Activated CD4-positive, alpha-beta T cell treated with anti-CD3 and anti-CD28 coated beads, Interleukin-2, amount 50 U/mL, for 16 hours (primary cell): ENCODE measurements at regions not wholly inside any gene's neighbourhood (a gene's known extent, or its start where the extent isn't known, plus 50 kb on each side); places are given as distances from the start of the nearest gene placed in this dataset.
"Not testable (repeated sequence)": the region's sequence is repeated elsewhere in the genome, so short reads cannot be mapped to it uniquely, and the experiment has no call there.

ENCODE experiments used
- DNase-seq: peaks from one replicate; pipeline ENCODE4 v3.0.0-alpha.2; 2020

DNA sequence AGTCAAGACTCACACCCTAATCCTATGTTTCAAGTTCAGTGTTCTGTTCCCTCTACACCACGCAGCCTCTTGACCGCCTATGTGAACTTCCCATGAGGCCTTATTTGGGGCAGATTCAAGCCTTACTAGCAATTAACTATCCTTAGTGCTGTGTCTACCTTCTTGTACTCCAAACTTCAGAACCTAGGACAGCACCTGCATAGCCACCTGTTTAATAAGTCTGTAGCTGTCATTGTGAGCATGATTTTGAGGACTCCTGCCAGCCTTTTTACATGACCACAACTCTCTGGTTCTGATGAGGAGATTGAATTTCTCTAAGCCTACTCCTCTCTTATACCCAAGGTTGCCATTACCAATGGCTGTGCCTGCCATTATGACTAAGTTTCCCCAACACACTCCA, 50.8 kb upstream of the PCSK1 start:
- DNase-seq: peak; percentile 13

DNA sequence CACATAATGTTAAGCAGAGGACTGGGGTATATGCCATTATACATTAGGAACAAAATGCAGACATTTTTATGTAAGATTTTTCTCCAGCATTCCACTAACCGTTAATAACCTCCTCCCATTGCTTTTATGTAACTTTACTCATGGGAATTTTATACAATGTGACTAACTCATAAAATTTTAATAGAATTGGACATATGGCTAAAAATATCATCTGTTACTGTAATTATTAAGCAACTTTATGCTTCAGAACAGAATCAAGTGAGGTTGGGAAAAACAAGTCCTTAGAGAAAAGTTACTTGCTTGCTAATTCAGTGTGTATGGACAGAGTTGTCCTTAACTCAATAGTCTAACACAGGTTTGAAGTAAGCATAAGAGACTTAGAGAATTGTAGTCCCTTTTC, 54.8 kb upstream of the PCSK1 start:
- DNase-seq: no peak

DNA sequence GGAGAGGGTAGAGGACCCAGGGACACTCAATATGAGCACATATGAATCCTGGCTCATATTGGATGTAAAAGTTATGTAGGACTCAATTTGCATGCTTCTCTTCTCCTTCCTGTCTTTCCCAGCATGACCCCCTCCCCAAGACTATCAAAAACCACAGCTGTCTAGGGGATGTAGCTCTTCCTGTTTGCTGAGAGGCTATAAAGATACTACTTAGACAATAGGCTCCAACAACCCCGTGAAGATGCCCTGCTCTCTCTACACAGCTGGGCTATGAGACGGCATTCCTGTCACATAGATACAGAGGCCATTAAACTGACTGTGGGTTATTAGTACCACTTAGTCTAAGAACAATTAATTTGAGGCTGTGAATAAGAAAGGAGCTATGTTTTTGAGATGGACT, 56.5 kb upstream of the PCSK1 start:
- no peak for DNase-seq

DNA sequence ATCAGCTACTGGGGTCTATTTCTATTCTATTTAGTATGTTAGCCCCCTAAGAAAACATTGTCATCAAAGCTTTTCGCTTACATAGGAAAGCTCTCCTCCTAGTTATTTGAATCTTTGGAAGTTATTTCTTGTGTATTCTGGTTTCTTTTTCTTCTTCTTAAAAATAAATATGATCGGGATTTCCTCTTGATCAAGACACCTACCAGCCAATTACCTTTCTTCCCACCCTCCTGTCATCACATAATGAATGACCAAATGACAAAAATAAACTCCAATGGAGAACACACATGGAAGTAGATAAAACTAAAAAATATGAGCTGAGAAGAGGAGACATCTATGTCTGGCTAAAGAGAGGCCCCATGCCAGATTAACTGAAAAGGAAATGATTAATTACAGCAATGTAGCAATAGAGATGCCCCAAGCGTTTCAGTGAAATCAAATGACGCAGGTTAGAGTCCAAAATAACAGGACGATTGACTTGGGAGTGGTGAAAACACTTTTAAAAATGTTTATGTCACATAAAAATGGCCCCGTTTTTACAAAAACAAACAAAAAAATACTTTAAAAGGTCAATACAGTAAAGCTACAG, 59.5 kb upstream of the PCSK1 start:
- no peak for DNase-seq

DNA sequence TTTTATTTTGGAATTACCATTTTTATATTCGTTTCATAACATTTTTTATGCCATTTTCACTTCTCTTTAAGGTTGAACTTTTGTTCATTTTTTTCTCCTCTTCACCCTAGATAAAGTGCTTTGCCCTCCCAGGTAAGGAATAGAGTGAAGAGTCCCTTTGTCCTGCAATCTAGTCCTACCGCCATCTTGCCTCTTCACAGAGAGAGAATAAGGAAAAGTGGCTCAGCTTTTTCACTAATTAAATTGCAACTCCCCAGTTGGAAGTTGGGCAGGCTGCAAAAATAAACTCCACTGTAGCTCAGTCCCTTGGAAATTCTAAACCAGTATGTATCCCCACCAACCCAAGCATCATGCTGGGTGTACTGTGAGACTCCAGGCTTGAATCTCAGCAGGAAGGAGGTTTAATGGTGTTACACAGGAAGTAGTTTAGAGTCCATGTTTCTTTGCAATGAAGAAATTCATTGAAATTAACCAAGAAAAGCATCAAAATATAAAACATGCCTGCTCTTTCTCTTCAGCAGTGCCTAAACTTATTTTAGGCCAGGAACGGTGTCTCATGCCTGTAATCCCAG, 60.3 kb upstream of the PCSK1 start:
- DNase-seq: no peak

DNA sequence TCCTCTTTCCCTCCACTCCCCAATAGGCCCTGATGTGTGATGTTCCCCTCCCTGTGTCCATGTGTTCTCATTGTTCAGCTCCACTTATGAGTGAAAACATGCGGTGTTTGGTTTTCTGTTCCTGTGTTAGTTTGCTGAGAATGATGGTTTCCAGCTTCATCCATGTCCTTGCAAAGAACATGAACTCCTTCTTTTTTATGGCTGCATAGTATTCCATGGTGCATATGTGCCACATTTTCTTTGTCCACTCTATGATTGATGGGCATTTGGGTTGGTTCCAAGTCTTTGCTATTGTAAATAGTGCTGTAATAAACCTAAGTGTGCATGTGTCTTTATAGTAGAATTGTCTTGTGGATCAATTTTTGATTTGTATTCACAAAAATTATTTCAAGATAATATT, 62.4 kb upstream of the PCSK1 start:
- not testable (repeated sequence) for DNase-seq

DNA sequence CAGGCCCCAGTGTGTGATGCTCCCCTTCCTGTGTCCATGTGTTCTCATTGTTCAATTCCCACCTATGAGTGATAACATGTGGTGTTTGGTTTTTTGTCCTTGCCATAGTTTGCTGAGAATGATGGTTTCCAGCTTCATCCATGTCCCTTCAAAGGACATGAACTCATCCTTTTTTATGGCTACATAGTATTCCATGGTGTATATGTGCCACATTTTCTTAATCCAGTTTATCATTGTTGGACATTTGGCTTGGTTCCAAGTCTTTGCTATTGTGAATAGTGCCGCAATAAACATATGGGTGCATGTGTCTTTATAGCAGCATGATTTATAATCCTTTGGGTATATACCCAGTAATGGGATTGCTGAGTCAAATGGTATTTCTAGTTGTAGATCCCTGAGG, 64.0 kb upstream of the PCSK1 start:
- not testable (repeated sequence) for DNase-seq

DNA sequence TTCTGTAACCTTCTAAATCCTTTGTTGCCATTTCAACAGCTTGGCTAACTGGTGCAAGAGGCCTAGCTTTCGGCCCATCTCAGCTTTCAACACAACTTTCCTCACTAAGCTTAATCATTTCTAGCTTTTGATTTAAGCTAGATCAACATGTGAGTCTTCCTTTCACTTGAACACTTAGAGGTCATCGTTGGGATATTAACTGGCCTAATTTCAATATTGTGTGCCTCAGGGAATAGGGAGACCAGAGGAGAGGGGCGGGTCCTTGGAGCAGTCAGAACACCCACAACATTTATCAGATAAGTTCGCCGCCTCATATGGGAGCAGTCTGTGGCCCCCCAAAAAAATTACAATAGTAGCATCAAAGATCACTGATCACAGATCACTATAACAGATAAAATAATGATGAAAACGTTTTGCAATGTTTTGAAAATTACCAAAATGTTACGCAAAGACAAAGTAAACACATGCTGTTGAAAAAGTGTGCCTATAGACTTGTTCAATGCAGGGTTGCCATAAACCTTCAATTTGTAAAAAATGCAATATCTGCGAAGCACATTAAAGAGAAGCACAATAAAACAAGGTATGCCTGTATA, 66.8 kb upstream of the PCSK1 start:
- DNase-seq: no peak

DNA sequence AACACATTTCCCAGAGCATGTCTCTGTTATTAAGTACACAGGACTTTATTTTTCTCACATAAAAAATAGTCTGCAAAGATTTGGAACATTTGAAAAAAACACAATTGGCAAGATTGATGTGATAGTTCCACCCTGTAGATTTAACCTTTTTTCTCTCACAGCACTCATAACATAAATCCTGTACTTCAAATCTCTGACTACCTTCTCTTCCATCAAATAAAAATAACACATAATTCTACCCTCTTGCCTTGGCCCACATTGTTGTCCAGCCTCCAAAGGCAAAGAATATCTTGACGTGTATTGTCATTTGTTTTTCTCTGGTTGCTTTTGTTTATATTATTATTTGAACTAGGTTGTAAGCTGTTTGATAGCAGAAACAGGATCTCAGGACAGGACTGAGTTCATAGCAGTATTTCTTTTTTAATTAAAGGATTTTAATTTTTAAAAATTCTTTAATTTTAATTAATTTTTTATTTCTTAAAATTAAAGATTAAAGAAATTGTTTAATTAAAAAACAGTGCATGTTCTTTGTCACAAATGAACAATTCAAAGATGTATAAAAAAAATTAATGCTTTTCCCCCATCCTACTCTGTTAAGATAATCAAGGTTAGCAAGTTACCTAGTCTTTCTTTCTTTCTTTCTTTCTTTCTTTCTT, 69.1 kb upstream of the PCSK1 start:
- no peak for DNase-seq

DNA sequence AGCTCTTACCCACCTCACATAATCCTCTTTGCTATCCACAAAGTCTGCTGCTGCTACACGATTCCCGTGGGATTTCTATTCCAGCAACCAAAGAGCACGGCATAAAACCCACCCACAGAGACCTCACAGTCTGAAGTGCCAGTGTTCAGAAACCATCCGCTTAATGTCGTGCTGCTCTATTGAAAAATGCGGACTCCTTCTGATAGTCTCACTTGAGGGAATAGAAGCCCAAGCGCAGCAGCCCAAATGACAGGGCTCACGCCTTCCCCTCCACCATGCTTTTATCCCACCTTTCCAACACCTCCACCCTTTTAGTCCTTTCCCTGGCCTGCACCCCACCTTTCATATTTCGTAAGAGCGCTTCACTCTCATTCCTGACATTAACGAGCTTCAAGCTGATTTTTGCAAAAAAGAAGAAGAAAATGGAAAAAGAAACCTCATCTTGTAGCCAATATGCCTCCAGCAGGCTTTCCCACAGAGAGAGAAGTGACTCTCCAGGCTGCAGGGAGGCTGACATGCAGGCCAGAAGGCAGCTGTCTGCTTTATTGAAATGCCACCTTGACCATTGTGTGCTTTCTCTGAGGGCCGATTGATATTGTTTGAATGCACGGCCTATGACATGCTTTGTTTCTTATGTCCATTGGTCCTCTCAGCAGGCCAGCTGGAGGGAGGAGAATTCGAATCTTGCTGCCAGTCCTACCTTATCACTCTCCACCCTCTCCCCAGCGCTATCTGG, 70.6 kb upstream of the PCSK1 start:
- no peak for DNase-seq

DNA sequence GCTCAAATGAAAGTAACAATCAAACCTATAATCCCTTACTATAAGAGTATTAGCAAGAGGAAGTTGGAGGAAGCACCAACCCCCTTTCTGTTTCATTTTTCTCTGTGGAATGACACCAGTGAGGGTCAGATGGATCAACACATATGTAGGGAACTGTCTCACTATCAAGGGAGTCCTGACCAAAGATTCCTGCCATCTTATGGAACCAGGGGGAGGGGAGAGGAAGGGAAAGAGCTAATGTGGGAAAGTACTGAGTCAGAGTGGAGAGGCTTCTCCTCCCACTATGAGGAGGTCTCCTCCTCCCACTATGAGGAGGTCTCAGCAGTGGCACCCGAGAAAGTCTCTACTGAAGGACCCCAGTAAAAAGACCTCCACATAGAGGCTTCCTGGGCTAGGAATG, 73.3 kb upstream of the PCSK1 start:
- DNase-seq: no peak

DNA sequence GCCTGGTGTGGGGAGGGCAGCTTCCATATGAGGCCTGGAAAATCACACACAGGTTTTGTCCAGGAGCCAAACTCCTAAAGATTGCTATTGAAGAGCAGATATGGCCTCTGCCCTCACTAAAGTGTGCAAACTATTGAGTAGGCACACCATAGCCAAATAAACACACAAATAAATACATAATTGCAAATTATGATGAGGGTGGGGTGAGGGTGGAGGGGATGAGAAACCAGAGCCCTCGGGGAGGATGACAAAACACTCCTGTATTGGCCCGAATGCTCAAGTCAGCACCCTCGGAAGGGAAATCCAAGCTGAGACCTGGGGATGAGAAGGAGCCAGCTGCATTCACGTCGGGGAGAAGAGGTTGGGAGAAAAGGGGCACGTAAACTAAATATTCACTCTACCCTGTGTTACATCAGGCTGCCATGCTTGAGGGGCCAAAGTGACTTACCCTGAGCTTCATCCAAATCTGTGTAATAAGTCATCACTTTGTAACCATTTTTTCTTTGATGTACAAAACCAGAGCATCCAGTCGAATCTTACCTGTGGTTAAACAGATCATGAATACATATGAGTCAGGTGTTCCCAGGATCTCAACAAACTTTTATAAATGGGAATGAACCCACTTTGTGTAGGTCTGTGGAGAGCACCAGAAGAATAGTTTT, 73.9 kb upstream of the PCSK1 start:
- DNase-seq: no peak

DNA sequence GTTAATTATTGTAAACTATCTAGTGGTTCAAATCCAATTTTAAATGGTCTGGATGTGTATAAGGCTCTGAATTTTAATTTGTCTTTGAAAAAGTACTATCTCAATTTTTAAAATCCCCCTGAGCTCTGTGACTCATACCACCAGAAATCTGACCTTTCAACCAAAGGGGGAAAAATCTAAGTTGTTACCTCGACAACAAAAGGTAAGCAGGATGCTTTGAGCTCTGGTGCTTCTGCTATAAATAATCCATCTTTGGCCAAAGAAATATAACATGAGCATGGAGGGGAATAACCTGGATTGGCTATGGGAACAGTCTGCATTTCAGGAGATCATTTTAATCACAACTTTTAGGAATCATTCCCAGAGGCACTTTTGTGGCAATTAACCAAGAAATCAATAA, 76.3 kb upstream of the PCSK1 start:
- DNase-seq: no peak

DNA sequence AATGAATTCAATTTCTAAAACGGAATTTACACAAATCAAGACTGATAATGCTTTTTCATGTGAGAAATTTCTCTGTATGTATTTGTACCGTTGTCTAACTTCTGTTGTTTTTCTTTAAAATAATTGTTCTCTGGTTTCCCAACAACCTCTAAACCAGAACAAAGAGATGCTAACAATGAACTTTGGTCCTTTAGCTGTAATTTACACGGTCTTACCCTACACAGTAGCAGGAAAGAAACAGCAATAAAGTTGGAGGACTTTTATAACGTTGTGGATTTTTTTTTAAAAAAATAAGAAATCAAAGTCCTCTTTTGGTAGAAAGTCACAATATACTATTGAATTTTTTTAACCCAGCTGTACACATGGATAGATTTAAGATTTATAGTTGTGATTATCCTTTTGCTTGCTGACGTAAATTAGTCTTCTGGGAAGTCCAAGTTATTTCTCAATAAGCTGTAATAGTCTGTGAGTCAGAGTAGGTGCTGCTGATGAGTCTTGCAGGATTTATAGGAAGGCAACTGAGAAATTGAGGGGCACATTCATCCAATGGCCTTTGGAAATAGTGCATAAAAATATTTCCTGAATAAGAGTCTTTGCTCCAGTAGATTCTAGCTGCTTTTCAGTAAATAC, 76.8 kb upstream of the PCSK1 start:
- DNase-seq: no peak

DNA sequence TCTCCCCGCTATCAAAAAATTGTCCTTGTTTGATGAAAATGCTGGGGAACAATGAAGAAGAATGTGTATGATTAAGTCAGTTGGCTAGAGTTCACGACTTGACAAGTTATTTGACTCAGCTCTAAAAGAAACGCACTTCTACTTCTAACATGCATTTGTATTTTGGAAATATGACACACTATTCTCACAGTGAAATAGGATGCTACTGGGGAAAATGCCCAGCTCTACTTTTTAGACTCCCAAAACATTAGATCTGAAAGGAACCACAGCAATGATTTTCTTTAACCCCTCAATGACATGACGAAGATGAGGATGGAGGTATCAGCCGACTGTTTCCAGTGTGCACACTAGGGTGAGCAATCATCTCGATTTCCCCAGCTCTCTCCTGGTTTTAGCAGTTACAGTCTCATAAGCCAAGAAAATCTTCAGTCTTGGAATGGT, 83.6 kb upstream of the PCSK1 start:
- no peak for DNase-seq

DNA sequence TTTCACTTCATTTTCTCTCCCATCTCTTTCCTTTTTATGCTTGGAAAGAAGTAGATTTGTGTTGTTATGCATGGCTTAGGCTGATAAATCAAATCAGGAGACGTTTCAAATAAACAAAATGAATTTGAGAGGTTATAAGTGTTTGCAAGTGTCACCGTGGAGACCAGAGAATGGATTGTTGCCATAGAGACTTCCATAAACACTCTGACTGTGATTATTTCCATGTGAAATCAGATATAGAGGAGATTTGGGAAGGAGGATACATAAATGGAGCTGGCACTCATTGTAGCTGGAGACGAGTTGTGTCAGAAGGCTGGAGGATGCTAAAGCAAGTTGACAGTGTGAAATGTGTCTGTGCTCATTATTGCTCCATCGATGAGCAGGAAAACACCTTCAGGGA, 84.2 kb upstream of the PCSK1 start:
- no peak for DNase-seq

DNA sequence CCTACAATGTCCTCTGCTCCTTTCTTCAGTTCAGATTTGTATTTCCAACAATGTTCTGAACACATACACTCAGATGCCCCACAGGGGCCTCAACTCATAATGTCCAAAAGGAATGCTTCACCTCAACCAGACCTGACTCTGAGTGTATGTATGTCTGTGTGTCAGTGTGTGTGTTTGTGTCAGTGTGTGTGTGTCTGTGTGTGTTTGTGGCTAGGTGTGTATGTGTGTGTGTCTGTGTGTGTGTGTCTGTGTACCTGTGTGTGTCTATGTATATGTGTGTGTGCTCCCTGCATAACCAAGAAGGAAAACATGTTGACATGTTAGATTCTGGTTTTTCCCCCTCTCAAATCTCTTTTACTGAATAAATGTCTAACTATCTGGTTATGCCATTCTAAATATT, 87.3 kb upstream of the PCSK1 start:
- no peak for DNase-seq

DNA sequence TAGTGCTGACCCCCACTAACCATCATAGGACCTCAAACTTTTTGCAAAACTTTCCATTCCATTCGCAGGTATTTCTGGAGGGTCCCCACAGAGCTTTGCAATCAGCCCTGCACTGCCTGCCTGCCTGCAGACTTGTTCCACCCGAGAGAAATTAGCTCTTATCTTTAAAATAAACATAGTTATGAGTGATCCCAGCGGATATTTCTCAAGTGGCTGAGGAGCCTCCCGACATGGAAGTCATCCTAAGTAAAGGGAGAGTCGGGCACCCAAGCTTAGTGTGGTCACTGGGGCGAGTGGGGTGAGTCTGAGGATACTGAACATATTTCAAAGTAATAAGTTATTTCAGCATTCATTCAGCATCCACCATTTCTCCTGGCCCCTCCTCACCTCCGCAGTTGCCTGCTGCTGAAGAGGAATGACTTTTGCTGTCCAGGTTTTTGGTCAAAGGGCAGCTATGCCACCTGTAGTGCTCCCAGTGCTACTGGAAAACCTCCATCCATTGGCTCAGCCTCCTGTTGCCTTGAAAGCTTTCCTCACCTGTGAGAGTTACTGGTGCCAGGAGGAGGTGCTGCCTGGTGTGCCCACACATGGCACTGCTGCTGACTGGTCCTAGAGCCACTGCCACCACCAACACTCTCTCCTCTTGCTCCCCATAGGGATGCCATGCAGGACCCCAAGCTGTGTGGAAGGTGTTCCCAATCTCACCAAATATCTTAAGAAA, 89.7 kb upstream of the PCSK1 start:
- no peak for DNase-seq

DNA sequence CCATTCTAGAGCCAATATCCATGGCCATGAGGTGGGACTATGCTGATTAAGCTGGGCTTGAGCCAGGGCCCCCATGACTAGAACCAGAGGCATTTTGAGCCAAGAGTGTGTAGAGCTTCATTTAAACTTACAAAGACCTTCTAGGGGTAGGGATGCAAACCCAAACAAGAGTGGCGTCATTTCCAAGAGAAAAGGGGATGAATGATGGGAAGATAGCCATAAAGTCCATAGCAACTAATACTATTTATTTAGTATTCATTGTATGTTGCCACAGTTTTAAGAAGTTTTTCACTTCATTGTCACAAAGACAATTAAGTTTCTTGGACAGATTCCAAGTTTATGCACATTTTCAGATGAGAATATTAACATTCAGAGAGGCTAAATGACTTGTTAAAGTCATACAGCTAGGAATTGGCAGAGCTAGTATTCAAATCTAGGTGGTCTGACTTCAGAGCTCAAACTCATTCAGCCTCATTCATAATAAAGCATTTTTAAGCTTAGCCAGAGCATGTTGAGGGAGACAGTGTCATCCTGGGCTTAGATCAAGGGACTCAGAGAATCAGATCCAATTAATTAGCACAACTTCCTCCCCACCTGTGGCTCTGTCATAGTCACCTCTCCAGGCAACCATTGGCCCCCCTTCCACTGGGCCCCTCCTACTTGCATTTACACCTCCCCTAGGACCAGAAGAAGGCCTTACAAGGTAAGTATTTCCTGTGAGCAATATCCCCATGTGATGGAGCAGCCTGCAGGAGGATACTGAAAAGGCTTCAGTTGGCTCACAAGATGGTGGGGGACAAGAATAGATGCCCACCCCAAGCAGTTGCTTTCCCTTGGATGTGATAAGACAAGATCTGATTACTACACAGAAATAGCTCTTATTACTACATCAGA, 95.0 kb upstream of the PCSK1 start:
- DNase-seq: no peak

DNA sequence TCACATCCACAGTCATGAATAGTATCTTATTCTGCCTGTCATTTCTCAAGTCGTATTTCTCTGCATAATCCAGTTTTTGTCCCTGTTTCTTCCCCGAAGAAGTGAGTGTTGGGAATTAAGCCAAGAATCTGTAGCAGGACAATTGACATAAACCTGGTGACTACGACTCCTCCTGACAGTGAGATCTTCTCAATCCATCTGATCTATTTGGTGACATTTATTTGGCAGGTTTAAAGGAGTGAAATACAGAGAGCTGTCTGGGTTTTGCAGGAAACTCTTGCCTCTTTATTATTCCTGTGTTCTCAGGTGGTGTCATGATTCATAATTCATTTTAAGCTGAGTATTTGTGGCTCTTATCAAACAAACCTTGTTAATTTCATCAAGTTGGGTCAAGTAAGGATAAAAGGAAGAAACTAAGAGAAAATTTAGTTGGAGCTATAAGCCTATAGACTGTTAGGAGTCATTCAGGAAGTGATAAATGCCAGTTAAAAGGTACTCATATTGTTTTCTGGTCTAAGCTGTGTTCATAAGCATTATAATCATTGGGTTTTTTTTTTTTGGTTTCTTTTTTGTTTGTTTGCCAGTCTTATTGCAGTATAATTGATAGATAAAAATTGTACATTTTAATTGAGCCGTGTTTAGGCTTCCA, 95.9 kb upstream of the PCSK1 start:
- DNase-seq: no peak
